ENCODE measurements at regions not wholly inside any gene's neighbourhood (a gene's known extent, or its start where the extent isn't known, plus 50 kb on each side); places are given as distances from the start of the nearest gene placed in this dataset.

- Histone ChIP-seq H3K79me1 (ENCODE audit: low read depth, low read length) (no peaks in the 10 kb centered on the region), H3K4me3 (ENCODE audit: extremely low read depth in 1 of 4, insufficient read depth in 2 of 4, low read depth in 3 of 4, low read length in 4 of 4) (no peak overlapping the region), H2BK5ac (ENCODE audit: low read depth, low read length) (no peak overlapping the region), H3K36me3 (ENCODE audit: control insufficient read depth in 2 of 4, insufficient read depth in 4 of 4, low read length in 3 of 4) (no peaks in the 10 kb centered on the region), H2BK120ac (replicated peaks; ENCODE audit: low read depth, low read length) (no peak overlapping the region), H2AK5ac (ENCODE audit: low read depth, low read length) (no peak overlapping the region), H4K91ac (replicated peaks; ENCODE audit: insufficient read length, low read length) (no peak overlapping the region), H3K18ac (ENCODE audit: extremely low read depth, low read length) (no peak overlapping the region), H3K9ac (replicated peaks in 1 of 4; ENCODE audit: extremely low read depth in 1 of 4, low read depth in 3 of 4, low read length in 3 of 4) (no peak overlapping the region), H2AFZ (ENCODE audit: low read length) (no peak overlapping the region), H3K23me2 (ENCODE audit: low read depth, low read length) (no peaks in the 10 kb centered on the region), H3K4ac (replicated peaks; ENCODE audit: insufficient read length, low read depth, low read length) (no peak overlapping the region), H3K4me2 (ENCODE audit: insufficient read depth in 1 of 2, low read depth in 2 of 2, low read length in 2 of 2) (no peak overlapping the region), H3K9me3 (ENCODE audit: insufficient read depth in 2 of 2, low read depth in 1 of 2, low read length in 1 of 2) (no peaks in the 10 kb centered on the region), H2BK20ac (ENCODE audit: low read length) (no peak overlapping the region), H2BK15ac (ENCODE audit: low read length) (no peak overlapping the region), H4K20me1 (replicated peaks in 1 of 2; ENCODE audit: control insufficient read depth in 1 of 2, insufficient read depth in 2 of 2, low read length in 2 of 2) (no peaks in the 10 kb centered on the region), H3K4me1 (replicated peaks in 1 of 4; ENCODE audit: control insufficient read depth in 3 of 4, insufficient read depth in 4 of 4, low read length in 3 of 4) (no peaks in the 10 kb centered on the region), H3K27ac (ENCODE audit: low read depth, low read length) (no peak overlapping the region), H3K56ac (replicated peaks; ENCODE audit: insufficient read length, low read depth, low read length) (no peak overlapping the region), H4K8ac (ENCODE audit: extremely low read depth, insufficient read depth, low read length) (no peak overlapping the region), H3K23ac (ENCODE audit: insufficient read length) (no peak overlapping the region), H4K5ac (ENCODE audit: insufficient read length, low read depth, low read length) (no peak overlapping the region), H3K14ac (ENCODE audit: insufficient read length) (no peak overlapping the region), H2BK12ac (ENCODE audit: low read depth, low read length) (no peak overlapping the region), H3K79me2 (ENCODE audit: control insufficient read depth in 1 of 2, insufficient read depth in 2 of 2, low read length in 2 of 2) (no peaks in the 10 kb centered on the region), H3K27me3 (replicated peaks in 1 of 4; ENCODE audit: control insufficient read depth in 3 of 4, extremely low read depth in 1 of 4, insufficient read depth in 3 of 4, low read length in 3 of 4) (peaks cover 0 to 2% (median 0%) of the 10 kb centered on the region in 4 experiments; a peak in 1 of 7 replicates)
- WGBS, 2 experiments (ENCODE audit: extremely low coverage in 1 of 2, insufficient coverage in 1 of 2, insufficient read length in 1 of 2, insufficient replicate concordance in 2 of 2, low coverage in 1 of 2, low lambda C conversion rate in 2 of 2, missing lambda C conversion rate in 1 of 2): 83% methylated on average over 2 of the region's 2 CpGs; no CpG with 5 or more reads in 1 of the 2 experiments
- DNase-seq (ENCODE audit: low read depth in 1 of 2, low spot score in 2 of 2) (no peak), FAIRE-seq (no peak)
- POLR2A ChIA-PET (ENCODE audit: partially characterized antibody): no interaction called here
- CTCF ChIA-PET (ENCODE audit: partially characterized antibody): interaction anchor here (0.8 kb wide), 1 partner anchor 13 kb away, joined by 4 read pairs; no protein-coding TSS in a partner anchor
- no peak for TF ChIP-seq KDM4A (IDR thresholded peaks at IDR 0.05; ENCODE audit: low read depth, low read length, severe bottlenecking)
These were observed 515.3 kb upstream of the SGCG start for GRCh38 chr13:22665506-22665905.
